WTC11 (cell line): ENCODE measurements at regions not wholly inside any gene's neighbourhood (a gene's known extent, or its start where the extent isn't known, plus 50 kb on each side); places are given as distances from the start of the nearest gene placed in this dataset.

ENCODE experiments used
- ATAC-seq: fragments of 200-7000 bp; cut with Tn5 transposase; 2 replicates; pipeline ENCODE4 v1.10.0; 2021; ENCODE audit warnings: mild to moderate bottlenecking, moderate library complexity
- CTCF ChIA-PET: fragments of 300-600 bp; sonication (Branson Sonifier 250); formaldehyde crosslinking; loops from one replicate; lab custom pipeline; 2021; ENCODE audit warnings: antibody characterized with exemption; lab: Charles Lee
- POLR2A ChIA-PET: fragments of 350-600 bp; sonication (Branson Sonifier 250); formaldehyde crosslinking; loops from one replicate; lab custom pipeline; 2021; ENCODE audit warnings: antibody characterized with exemption; lab: Charles Lee
- DNase-seq: peaks from one replicate; pipeline ENCODE4 v3.0.0; 2021; ENCODE audit warnings: low spot score
- H3K27ac Mint-ChIP-seq: 2 replicates; pipeline ENCODE4 v1.8.0; 2021; ENCODE audit warnings: mixed read lengths
- H3K27me3 Mint-ChIP-seq: 2 replicates; pipeline ENCODE4 v1.8.0; 2021; ENCODE audit warnings: low read depth, mild to moderate bottlenecking, moderate library complexity, mixed read lengths
- H3K36me3 Mint-ChIP-seq: 2 replicates; pipeline ENCODE4 v1.8.0; 2021; ENCODE audit warnings: mixed read lengths
- H3K4me1 Mint-ChIP-seq: 2 replicates; pipeline ENCODE4 v1.8.0; 2022; ENCODE audit warnings: mixed read lengths
- H3K4me3 Mint-ChIP-seq: 2 replicates; pipeline ENCODE4 v1.8.0; 2021; ENCODE audit warnings: mild to moderate bottlenecking, moderate library complexity, mixed read lengths
- H3K9me3 Mint-ChIP-seq: 2 replicates; pipeline ENCODE4 v1.8.0; 2021; ENCODE audit warnings: mixed read lengths
- FOXK1 ChIP-seq: sonication (generic); formaldehyde crosslinking; IDR thresholded peaks from 2 replicates; pipeline ENCODE4 v1.8.0; 2022; ENCODE audit warnings: mild to moderate bottlenecking, moderate library complexity, missing genetic modification reagents
- FOXP1 ChIP-seq: sonication (generic); formaldehyde crosslinking; IDR thresholded peaks from 2 replicates; pipeline ENCODE4 v1.8.0; 2022; ENCODE audit warnings: missing genetic modification reagents, mild to moderate bottlenecking, moderate library complexity, borderline replicate concordance
- IRF2 ChIP-seq: sonication (generic); formaldehyde crosslinking; IDR thresholded peaks from 2 replicates; pipeline ENCODE4 v1.8.0; 2022; ENCODE audit warnings: low read depth, missing genetic modification reagents, borderline replicate concordance
- JUN ChIP-seq: sonication (generic); formaldehyde crosslinking; IDR thresholded peaks from 2 replicates; pipeline ENCODE4 v1.8.0; 2023; ENCODE audit warnings: mild to moderate bottlenecking, missing genetic modification reagents
- KAT7 ChIP-seq: sonication (generic); formaldehyde crosslinking; IDR thresholded peaks from 2 replicates; pipeline ENCODE4 v1.8.1; 2023; ENCODE audit warnings: missing genetic modification reagents, mild to moderate bottlenecking, borderline replicate concordance
- MXD4 ChIP-seq: fragments of 250-450 bp; sonication (Bioruptor Pico); IDR thresholded peaks from 2 replicates; pipeline ENCODE4 v1.8.0; 2021; ENCODE audit warnings: mild to moderate bottlenecking, moderate library complexity, borderline replicate concordance
- MYBL2 ChIP-seq: sonication (generic); formaldehyde crosslinking; IDR thresholded peaks from 2 replicates; pipeline ENCODE4 v1.8.1; 2023; ENCODE audit warnings: mild to moderate bottlenecking, moderate library complexity, missing genetic modification reagents
- SP1 ChIP-seq: sonication (generic); formaldehyde crosslinking; conservative IDR thresholded peaks from 2 replicates; pipeline ENCODE4 v1.8.1; 2022; ENCODE audit warnings: missing genetic modification reagents
- ZBTB21 ChIP-seq: sonication (generic); formaldehyde crosslinking; IDR thresholded peaks from 2 replicates; pipeline ENCODE4 v1.8.1; 2023; ENCODE audit warnings: mild to moderate bottlenecking, missing genetic modification reagents, borderline replicate concordance
- ZNF138 ChIP-seq: sonication (generic); formaldehyde crosslinking; conservative IDR thresholded peaks from 2 replicates; pipeline ENCODE4 v1.8.1; 2022; ENCODE audit warnings: mild to moderate bottlenecking, moderate library complexity, missing genetic modification reagents
- ZNF423 ChIP-seq: fragments of 250-450 bp; sonication (Bioruptor Pico); IDR thresholded peaks from 2 replicates; pipeline ENCODE4 v2.1.2; 2022; ENCODE audit warnings: mild to moderate bottlenecking, moderate library complexity
- TF ChIP-seq, protein P1 (sequence below): sonication (generic); formaldehyde crosslinking; IDR thresholded peaks from 2 replicates; pipeline ENCODE4 v1.8.1; 2022; ENCODE audit warnings: low read depth, missing genetic modification reagents, borderline replicate concordance
- TF ChIP-seq, protein P2 (sequence below): sonication (generic); formaldehyde crosslinking; IDR thresholded peaks from 2 replicates; pipeline ENCODE4 v1.8.0; 2022; ENCODE audit warnings: mild to moderate bottlenecking, missing genetic modification reagents
- TF ChIP-seq, protein P3 (sequence below): fragments of 250-450 bp; sonication (Bioruptor Pico); IDR thresholded peaks from 2 replicates; pipeline ENCODE4 v1.9.0; 2021; ENCODE audit warnings: mild to moderate bottlenecking, borderline replicate concordance
- TF ChIP-seq, protein P4 (sequence below): sonication (generic); formaldehyde crosslinking; IDR thresholded peaks from 2 replicates; pipeline ENCODE4 v1.8.0; 2023; ENCODE audit warnings: mild to moderate bottlenecking, missing genetic modification reagents
- TF ChIP-seq, protein P5 (sequence below): sonication (generic); formaldehyde crosslinking; IDR thresholded peaks from 2 replicates; pipeline ENCODE4 v1.8.1; 2022; ENCODE audit warnings: low read depth, mild to moderate bottlenecking, moderate library complexity, missing genetic modification reagents, borderline replicate concordance
- TF ChIP-seq, protein P6 (sequence below): fragments of 200-600 bp; IDR thresholded peaks from 2 replicates; pipeline ENCODE4 v1.8.0; 2022; ENCODE audit warnings: antibody characterized with exemption
- TF ChIP-seq, protein P7 (sequence below): fragments of 250-450 bp; sonication (Bioruptor Pico); IDR thresholded peaks from 2 replicates; pipeline ENCODE4 v1.9.0; 2021; ENCODE audit warnings: mild to moderate bottlenecking

- Mint-ChIP-seq H3K27ac (peak overlapping the region; percentile 99), H3K36me3 (peaks cover 14% of the 10 kb centered on the region), H3K9me3 (peaks cover 12% of the 10 kb centered on the region), H3K4me3 (peak overlapping the region; percentile 29)
- POLR2A ChIA-PET = no interaction called here
- no peak for TF ChIP-seq ZNF138 (CRISPR knock-in tag)
- TF ChIP-seq, protein P1, sequence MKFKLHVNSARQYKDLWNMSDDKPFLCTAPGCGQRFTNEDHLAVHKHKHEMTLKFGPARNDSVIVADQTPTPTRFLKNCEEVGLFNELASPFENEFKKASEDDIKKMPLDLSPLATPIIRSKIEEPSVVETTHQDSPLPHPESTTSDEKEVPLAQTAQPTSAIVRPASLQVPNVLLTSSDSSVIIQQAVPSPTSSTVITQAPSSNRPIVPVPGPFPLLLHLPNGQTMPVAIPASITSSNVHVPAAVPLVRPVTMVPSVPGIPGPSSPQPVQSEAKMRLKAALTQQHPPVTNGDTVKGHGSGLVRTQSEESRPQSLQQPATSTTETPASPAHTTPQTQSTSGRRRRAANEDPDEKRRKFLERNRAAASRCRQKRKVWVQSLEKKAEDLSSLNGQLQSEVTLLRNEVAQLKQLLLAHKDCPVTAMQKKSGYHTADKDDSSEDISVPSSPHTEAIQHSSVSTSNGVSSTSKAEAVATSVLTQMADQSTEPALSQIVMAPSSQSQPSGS (CRISPR knock-in tag) = no peak
- TF ChIP-seq, protein P2, sequence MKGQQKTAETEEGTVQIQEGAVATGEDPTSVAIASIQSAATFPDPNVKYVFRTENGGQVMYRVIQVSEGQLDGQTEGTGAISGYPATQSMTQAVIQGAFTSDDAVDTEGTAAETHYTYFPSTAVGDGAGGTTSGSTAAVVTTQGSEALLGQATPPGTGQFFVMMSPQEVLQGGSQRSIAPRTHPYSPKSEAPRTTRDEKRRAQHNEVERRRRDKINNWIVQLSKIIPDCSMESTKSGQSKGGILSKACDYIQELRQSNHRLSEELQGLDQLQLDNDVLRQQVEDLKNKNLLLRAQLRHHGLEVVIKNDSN (CRISPR knock-in tag) = no peak
- no peak for TF ChIP-seq MXD4 (CRISPR knock-in tag)
- TF ChIP-seq, protein P3, sequence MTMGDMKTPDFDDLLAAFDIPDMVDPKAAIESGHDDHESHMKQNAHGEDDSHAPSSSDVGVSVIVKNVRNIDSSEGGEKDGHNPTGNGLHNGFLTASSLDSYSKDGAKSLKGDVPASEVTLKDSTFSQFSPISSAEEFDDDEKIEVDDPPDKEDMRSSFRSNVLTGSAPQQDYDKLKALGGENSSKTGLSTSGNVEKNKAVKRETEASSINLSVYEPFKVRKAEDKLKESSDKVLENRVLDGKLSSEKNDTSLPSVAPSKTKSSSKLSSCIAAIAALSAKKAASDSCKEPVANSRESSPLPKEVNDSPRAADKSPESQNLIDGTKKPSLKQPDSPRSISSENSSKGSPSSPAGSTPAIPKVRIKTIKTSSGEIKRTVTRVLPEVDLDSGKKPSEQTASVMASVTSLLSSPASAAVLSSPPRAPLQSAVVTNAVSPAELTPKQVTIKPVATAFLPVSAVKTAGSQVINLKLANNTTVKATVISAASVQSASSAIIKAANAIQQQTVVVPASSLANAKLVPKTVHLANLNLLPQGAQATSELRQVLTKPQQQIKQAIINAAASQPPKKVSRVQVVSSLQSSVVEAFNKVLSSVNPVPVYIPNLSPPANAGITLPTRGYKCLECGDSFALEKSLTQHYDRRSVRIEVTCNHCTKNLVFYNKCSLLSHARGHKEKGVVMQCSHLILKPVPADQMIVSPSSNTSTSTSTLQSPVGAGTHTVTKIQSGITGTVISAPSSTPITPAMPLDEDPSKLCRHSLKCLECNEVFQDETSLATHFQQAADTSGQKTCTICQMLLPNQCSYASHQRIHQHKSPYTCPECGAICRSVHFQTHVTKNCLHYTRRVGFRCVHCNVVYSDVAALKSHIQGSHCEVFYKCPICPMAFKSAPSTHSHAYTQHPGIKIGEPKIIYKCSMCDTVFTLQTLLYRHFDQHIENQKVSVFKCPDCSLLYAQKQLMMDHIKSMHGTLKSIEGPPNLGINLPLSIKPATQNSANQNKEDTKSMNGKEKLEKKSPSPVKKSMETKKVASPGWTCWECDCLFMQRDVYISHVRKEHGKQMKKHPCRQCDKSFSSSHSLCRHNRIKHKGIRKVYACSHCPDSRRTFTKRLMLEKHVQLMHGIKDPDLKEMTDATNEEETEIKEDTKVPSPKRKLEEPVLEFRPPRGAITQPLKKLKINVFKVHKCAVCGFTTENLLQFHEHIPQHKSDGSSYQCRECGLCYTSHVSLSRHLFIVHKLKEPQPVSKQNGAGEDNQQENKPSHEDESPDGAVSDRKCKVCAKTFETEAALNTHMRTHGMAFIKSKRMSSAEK (CRISPR knock-in tag) = no peak
- no peak for TF ChIP-seq IRF2
- no peak for TF ChIP-seq ZNF423 (CRISPR knock-in tag)
- TF ChIP-seq, protein P4, sequence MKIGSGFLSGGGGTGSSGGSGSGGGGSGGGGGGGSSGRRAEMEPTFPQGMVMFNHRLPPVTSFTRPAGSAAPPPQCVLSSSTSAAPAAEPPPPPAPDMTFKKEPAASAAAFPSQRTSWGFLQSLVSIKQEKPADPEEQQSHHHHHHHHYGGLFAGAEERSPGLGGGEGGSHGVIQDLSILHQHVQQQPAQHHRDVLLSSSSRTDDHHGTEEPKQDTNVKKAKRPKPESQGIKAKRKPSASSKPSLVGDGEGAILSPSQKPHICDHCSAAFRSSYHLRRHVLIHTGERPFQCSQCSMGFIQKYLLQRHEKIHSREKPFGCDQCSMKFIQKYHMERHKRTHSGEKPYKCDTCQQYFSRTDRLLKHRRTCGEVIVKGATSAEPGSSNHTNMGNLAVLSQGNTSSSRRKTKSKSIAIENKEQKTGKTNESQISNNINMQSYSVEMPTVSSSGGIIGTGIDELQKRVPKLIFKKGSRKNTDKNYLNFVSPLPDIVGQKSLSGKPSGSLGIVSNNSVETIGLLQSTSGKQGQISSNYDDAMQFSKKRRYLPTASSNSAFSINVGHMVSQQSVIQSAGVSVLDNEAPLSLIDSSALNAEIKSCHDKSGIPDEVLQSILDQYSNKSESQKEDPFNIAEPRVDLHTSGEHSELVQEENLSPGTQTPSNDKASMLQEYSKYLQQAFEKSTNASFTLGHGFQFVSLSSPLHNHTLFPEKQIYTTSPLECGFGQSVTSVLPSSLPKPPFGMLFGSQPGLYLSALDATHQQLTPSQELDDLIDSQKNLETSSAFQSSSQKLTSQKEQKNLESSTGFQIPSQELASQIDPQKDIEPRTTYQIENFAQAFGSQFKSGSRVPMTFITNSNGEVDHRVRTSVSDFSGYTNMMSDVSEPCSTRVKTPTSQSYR (CRISPR knock-in tag) = no peak
- TF ChIP-seq JUN (CRISPR knock-in tag) = no peak
- TF ChIP-seq, protein P5, sequence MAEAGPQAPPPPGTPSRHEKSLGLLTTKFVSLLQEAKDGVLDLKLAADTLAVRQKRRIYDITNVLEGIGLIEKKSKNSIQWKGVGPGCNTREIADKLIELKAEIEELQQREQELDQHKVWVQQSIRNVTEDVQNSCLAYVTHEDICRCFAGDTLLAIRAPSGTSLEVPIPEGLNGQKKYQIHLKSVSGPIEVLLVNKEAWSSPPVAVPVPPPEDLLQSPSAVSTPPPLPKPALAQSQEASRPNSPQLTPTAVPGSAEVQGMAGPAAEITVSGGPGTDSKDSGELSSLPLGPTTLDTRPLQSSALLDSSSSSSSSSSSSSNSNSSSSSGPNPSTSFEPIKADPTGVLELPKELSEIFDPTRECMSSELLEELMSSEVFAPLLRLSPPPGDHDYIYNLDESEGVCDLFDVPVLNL (CRISPR knock-in tag) = no peak
- TF ChIP-seq, protein P6, sequence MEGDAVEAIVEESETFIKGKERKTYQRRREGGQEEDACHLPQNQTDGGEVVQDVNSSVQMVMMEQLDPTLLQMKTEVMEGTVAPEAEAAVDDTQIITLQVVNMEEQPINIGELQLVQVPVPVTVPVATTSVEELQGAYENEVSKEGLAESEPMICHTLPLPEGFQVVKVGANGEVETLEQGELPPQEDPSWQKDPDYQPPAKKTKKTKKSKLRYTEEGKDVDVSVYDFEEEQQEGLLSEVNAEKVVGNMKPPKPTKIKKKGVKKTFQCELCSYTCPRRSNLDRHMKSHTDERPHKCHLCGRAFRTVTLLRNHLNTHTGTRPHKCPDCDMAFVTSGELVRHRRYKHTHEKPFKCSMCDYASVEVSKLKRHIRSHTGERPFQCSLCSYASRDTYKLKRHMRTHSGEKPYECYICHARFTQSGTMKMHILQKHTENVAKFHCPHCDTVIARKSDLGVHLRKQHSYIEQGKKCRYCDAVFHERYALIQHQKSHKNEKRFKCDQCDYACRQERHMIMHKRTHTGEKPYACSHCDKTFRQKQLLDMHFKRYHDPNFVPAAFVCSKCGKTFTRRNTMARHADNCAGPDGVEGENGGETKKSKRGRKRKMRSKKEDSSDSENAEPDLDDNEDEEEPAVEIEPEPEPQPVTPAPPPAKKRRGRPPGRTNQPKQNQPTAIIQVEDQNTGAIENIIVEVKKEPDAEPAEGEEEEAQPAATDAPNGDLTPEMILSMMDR = no peak
- TF ChIP-seq FOXP1 (CRISPR knock-in tag) = no peak
- TF ChIP-seq SP1 (CRISPR knock-in tag) = no peak
- TF ChIP-seq, protein P7, sequence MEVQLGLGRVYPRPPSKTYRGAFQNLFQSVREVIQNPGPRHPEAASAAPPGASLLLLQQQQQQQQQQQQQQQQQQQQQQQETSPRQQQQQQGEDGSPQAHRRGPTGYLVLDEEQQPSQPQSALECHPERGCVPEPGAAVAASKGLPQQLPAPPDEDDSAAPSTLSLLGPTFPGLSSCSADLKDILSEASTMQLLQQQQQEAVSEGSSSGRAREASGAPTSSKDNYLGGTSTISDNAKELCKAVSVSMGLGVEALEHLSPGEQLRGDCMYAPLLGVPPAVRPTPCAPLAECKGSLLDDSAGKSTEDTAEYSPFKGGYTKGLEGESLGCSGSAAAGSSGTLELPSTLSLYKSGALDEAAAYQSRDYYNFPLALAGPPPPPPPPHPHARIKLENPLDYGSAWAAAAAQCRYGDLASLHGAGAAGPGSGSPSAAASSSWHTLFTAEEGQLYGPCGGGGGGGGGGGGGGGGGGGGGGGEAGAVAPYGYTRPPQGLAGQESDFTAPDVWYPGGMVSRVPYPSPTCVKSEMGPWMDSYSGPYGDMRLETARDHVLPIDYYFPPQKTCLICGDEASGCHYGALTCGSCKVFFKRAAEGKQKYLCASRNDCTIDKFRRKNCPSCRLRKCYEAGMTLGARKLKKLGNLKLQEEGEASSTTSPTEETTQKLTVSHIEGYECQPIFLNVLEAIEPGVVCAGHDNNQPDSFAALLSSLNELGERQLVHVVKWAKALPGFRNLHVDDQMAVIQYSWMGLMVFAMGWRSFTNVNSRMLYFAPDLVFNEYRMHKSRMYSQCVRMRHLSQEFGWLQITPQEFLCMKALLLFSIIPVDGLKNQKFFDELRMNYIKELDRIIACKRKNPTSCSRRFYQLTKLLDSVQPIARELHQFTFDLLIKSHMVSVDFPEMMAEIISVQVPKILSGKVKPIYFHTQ (CRISPR knock-in tag) = no peak
- no peak for TF ChIP-seq MYBL2 (CRISPR knock-in tag)
- no peak for TF ChIP-seq FOXK1 (CRISPR knock-in tag)
- TF ChIP-seq ZBTB21 (CRISPR knock-in tag) = no peak
- TF ChIP-seq KAT7 = no peak
- TF ChIP-seq, all 79 proteins: peak for 0
- ATAC-seq (peak; percentile 41; the same call in 1 of the 2 replicates), DNase-seq (no peak)
- CTCF ChIA-PET = no interaction called here
- Mint-ChIP-seq H3K27me3 (no peaks in the 10 kb centered on the region), H3K4me1 (peaks cover 25% of the 10 kb centered on the region)
These were observed 199.5 kb upstream of the DIPK2B start for GRCh38 chrX:45400027-45400779.
